GM19328 (cell line): ENCODE measurements at regions not wholly inside any gene's neighbourhood (a gene's known extent, or its start where the extent isn't known, plus 50 kb on each side); places are given as distances from the start of the nearest gene placed in this dataset.

ENCODE experiments used
- ATAC-seq: cut with Tn5 transposase; IDR thresholded peaks from one replicate; pipeline ENCODE4 v1.9.1; 2021; ENCODE audit warnings: mild to moderate bottlenecking, moderate library complexity; ENCODE audit not compliant: unreplicated experiment

GRCh38 chr4:24419181-24420034 is 164.9 kb downstream of the DHX15 start:
- peak; percentile 74 for ATAC-seq

GRCh38 chr4:24417206-24417605 is 167.1 kb downstream of the DHX15 start:
- no peak for ATAC-seq

GRCh38 chr4:24416293-24416692 is 168.1 kb downstream of the DHX15 start:
- ATAC-seq: no peak

- ATAC-seq: no peak
These were observed 171.0 kb downstream of the DHX15 start for GRCh38 chr4:24413311-24413784.

GRCh38 chr4:24411806-24412205 is 172.5 kb downstream of the DHX15 start:
- ATAC-seq: no peak

GRCh38 chr4:24411299-24411698 is 173.1 kb downstream of the DHX15 start:
- ATAC-seq: no peak

- no peak for ATAC-seq
These were observed 175.7 kb downstream of the DHX15 start for GRCh38 chr4:24408640-24409039.

- ATAC-seq: no peak
These were observed 178.4 kb downstream of the DHX15 start for GRCh38 chr4:24405926-24406325.

GRCh38 chr4:24405341-24405740 is 179.0 kb downstream of the DHX15 start:
- no peak for ATAC-seq

GRCh38 chr4:24404281-24404680 is 180.1 kb downstream of the DHX15 start:
- ATAC-seq: no peak

GRCh38 chr4:24403265-24403664 is 181.1 kb downstream of the DHX15 start:
- no peak for ATAC-seq

GRCh38 chr4:24400537-24400936 is 183.8 kb downstream of the DHX15 start:
- no peak for ATAC-seq

GRCh38 chr4:24396988-24397387 is 187.4 kb downstream of the DHX15 start:
- no peak for ATAC-seq

GRCh38 chr4:24395937-24396336 is 188.4 kb downstream of the DHX15 start:
- no peak for ATAC-seq

GRCh38 chr4:24394041-24394440 is 190.3 kb downstream of the DHX15 start:
- no peak for ATAC-seq

- ATAC-seq: no peak
These were observed 191.7 kb downstream of the DHX15 start for GRCh38 chr4:24392613-24393012.

- ATAC-seq: no peak
These were observed 202.0 kb downstream of the DHX15 start for GRCh38 chr4:24382381-24382780.

- ATAC-seq: no peak
These were observed 203.2 kb downstream of the DHX15 start for GRCh38 chr4:24380957-24381665.

- ATAC-seq: no peak
These were observed 210.7 kb downstream of the DHX15 start for GRCh38 chr4:24373704-24374103.

- no peak for ATAC-seq
These were observed 211.5 kb downstream of the DHX15 start for GRCh38 chr4:24372881-24373280.

- ATAC-seq: no peak
These were observed 212.0 kb downstream of the DHX15 start for GRCh38 chr4:24372341-24372740.

GRCh38 chr4:24370421-24370820 is 213.9 kb downstream of the DHX15 start:
- ATAC-seq: no peak
